Astrocyte (in vitro differentiated cells and primary cell): ENCODE measurements at regions not wholly inside any gene's neighbourhood (a gene's known extent, or its start where the extent isn't known, plus 50 kb on each side); places are given as distances from the start of the nearest gene placed in this dataset.

Experiments
- DNase-seq: peaks from one replicate; pipeline ENCODE4 v3.0.0-alpha.2; 2010; ENCODE audit warnings: low read depth
- FAIRE-seq: peaks from 2 replicates; lab custom pipeline; 2011; peaks lifted over from hg19 to GRCh38; lab: Jason Lieb, UNC
- H2AFZ ChIP-seq: 2 replicates; pipeline ENCODE4 v1.6.0; 2012; ENCODE audit warnings: low read depth, low read length, inconsistent platforms
- H3K27ac ChIP-seq: 2 replicates; pipeline ENCODE4 v1.5.1; 2011; ENCODE audit warnings: low read depth, low read length, inconsistent platforms
- H3K27me3 ChIP-seq: 2 replicates; pipeline ENCODE4 v1.6.0; 2011; ENCODE audit warnings: low read length, inconsistent platforms; ENCODE audit not compliant: insufficient read depth
- H3K36me3 ChIP-seq: 2 replicates; pipeline ENCODE4 v1.5.1; 2011; ENCODE audit warnings: low read length, inconsistent platforms; ENCODE audit not compliant: insufficient read depth
- H3K4me1 ChIP-seq: 2 replicates; pipeline ENCODE4 v1.5.1; 2011; ENCODE audit warnings: low read length, inconsistent platforms; ENCODE audit not compliant: insufficient read depth
- H3K4me2 ChIP-seq: 2 replicates; pipeline ENCODE4 v1.6.0; 2012; ENCODE audit warnings: low read length, inconsistent platforms
- H3K4me3 ChIP-seq: 2 replicates; pipeline ENCODE4 v1.5.1; 2011; ENCODE audit warnings: low read depth, mild to moderate bottlenecking, low read length, inconsistent platforms; ENCODE audit not compliant: insufficient read depth
- H3K79me2 ChIP-seq: 2 replicates; pipeline ENCODE4 v1.6.0; 2012; ENCODE audit warnings: mild to moderate bottlenecking, low read length, inconsistent platforms; ENCODE audit not compliant: insufficient read depth
- H3K9ac ChIP-seq: 2 replicates; pipeline ENCODE4 v1.6.0; 2012; ENCODE audit warnings: mild to moderate bottlenecking, low read length, inconsistent platforms
- H3K9me3 ChIP-seq: 2 replicates; pipeline ENCODE4 v1.5.1; 2012; ENCODE audit warnings: low read depth, mild to moderate bottlenecking, low read length, inconsistent platforms; ENCODE audit not compliant: insufficient read depth
- H4K20me1 ChIP-seq: 2 replicates; pipeline ENCODE4 v1.6.0; 2012; ENCODE audit warnings: low read length, inconsistent platforms; ENCODE audit not compliant: insufficient read depth
- H3K27ac Mint-ChIP-seq: one replicate; pipeline ENCODE4 v1.8.0; 2021; ENCODE audit warnings: mild to moderate bottlenecking, mixed read lengths; ENCODE audit not compliant: unreplicated experiment
- H3K27me3 Mint-ChIP-seq: one replicate; pipeline ENCODE4 v1.8.0; 2021; ENCODE audit warnings: low read depth, mixed read lengths; ENCODE audit not compliant: unreplicated experiment
- H3K36me3 Mint-ChIP-seq: one replicate; pipeline ENCODE4 v1.8.0; 2021; ENCODE audit warnings: low read depth, mixed read lengths; ENCODE audit not compliant: unreplicated experiment
- H3K4me1 Mint-ChIP-seq: one replicate; pipeline ENCODE4 v1.8.0; 2021; ENCODE audit warnings: low read depth, mixed read lengths; ENCODE audit not compliant: unreplicated experiment
- H3K4me3 Mint-ChIP-seq: one replicate; pipeline ENCODE4 v1.8.0; 2021; ENCODE audit warnings: mild to moderate bottlenecking, moderate library complexity, mixed read lengths; ENCODE audit not compliant: unreplicated experiment
- H3K9me3 Mint-ChIP-seq: one replicate; pipeline ENCODE4 v1.8.0; 2021; ENCODE audit warnings: mild to moderate bottlenecking, mixed read lengths; ENCODE audit not compliant: unreplicated experiment
- EZH2 ChIP-seq: IDR thresholded peaks from 2 replicates; pipeline ENCODE4 v1.6.1; 2012; ENCODE audit warnings: mild to moderate bottlenecking, low read length, inconsistent platforms; ENCODE audit not compliant: insufficient read depth
- TF ChIP-seq, protein P1 (sequence below): IDR thresholded peaks from 2 replicates; pipeline ENCODE4 v1.5.1; 2011; ENCODE audit warnings: low read depth, mild to moderate bottlenecking, inconsistent platforms, low read length, moderate library complexity; ENCODE audit not compliant: insufficient read depth

DNA sequence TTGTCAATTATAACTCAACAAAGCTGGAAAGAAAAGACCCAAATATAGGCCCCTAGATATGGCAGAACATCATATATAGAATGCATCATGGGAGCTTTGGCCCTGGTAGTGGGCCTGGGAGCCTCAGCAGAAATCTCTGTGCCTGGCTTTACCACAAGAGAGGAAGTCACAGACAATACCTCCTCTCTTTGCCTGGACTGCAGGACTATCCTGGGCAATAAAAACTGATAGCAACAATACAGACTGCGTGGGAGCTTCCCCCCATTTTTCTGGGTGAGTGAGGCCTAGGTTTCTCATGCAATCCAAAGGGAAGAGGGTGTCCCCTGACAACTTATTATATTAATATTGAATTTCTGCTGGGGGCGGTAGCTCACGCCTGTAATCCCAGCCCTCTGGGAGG, 64.0 kb upstream of the NFKB1 start:
- H3K9me3 Mint-ChIP-seq: no peaks in the 10 kb centered on the region
- Histone ChIP-seq H3K4me2 (no peak overlapping the region), H3K36me3 (no peaks in the 10 kb centered on the region), H4K20me1 (no peaks in the 10 kb centered on the region), H3K9me3 (no peaks in the 10 kb centered on the region), H3K9ac (no peak overlapping the region), H3K4me1 (peaks cover 20% of the 10 kb centered on the region), H3K4me3 (no peak overlapping the region), H3K27ac (no peak overlapping the region), H2AFZ (no peak overlapping the region), H3K79me2 (no peaks in the 10 kb centered on the region), H3K27me3 (no peaks in the 10 kb centered on the region)
- TF ChIP-seq, protein P1, sequence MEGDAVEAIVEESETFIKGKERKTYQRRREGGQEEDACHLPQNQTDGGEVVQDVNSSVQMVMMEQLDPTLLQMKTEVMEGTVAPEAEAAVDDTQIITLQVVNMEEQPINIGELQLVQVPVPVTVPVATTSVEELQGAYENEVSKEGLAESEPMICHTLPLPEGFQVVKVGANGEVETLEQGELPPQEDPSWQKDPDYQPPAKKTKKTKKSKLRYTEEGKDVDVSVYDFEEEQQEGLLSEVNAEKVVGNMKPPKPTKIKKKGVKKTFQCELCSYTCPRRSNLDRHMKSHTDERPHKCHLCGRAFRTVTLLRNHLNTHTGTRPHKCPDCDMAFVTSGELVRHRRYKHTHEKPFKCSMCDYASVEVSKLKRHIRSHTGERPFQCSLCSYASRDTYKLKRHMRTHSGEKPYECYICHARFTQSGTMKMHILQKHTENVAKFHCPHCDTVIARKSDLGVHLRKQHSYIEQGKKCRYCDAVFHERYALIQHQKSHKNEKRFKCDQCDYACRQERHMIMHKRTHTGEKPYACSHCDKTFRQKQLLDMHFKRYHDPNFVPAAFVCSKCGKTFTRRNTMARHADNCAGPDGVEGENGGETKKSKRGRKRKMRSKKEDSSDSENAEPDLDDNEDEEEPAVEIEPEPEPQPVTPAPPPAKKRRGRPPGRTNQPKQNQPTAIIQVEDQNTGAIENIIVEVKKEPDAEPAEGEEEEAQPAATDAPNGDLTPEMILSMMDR: no peak
- no peak for TF ChIP-seq EZH2
- peaks cover 1% of the 10 kb centered on the region for H3K36me3 Mint-ChIP-seq
- no peak overlapping the region for H3K27ac Mint-ChIP-seq
- H3K4me1 Mint-ChIP-seq: peaks cover 16% of the 10 kb centered on the region
- no peaks in the 10 kb centered on the region for H3K27me3 Mint-ChIP-seq
- no peak overlapping the region for H3K4me3 Mint-ChIP-seq
- FAIRE-seq: no peak
- no peak for DNase-seq

DNA sequence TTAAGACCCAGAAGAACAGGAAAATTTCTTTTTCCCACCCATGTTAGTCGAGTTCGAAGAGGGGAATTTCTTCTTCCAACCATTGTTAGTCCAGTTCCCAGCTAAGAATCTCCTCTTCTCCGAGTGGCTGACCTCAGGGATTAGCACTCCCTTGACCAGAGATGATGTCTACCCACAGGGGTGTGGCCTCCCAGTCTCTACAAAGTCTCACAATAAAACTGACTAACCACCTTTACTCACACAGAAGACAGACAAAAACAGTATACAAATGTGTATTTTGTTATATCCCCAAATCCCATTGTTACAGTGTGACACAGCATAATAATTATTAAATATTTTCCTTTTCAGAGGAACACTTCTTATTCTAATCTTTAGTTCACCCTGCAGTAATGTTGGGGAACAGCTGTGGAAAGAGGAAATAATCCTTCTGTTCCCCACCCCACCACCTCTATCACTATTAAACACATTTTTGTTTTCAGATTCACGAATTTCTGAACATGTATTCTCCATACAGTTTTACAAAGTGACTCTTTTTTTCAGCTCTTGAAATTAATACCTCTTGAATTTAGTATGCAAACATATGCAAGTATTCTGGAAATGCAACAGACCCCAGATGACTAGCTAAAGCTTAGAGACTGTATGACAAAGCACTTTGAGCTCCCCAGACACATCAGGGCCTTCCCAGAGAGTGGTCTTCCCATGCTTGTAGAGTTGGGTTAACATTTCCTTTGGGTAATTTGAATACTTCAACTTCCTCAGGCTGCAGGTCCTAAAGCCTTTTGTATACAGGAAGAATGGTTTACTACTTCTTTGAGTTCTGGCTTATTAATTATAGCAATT, 62.5 kb upstream of the NFKB1 start:
- Histone ChIP-seq H3K4me1 (peaks cover 20% of the 10 kb centered on the region), H3K36me3 (no peaks in the 10 kb centered on the region), H3K9me3 (no peaks in the 10 kb centered on the region), H3K27ac (peak overlapping the region; percentile 67), H3K79me2 (no peaks in the 10 kb centered on the region), H3K27me3 (no peaks in the 10 kb centered on the region), H3K9ac (peak overlapping the region; percentile 29), H3K4me2 (peak overlapping the region; percentile 24), H4K20me1 (no peaks in the 10 kb centered on the region), H2AFZ (no peak overlapping the region), H3K4me3 (no peak overlapping the region)
- DNase-seq (peak; percentile 29), FAIRE-seq (no peak)
- Mint-ChIP-seq H3K27me3 (no peaks in the 10 kb centered on the region), H3K9me3 (no peaks in the 10 kb centered on the region), H3K27ac (peak overlapping the region; percentile 98), H3K4me1 (peaks cover 16% of the 10 kb centered on the region), H3K4me3 (no peak overlapping the region), H3K36me3 (peaks cover 1% of the 10 kb centered on the region)
- no peak for TF ChIP-seq EZH2
- TF ChIP-seq, protein P1: no peak

DNA sequence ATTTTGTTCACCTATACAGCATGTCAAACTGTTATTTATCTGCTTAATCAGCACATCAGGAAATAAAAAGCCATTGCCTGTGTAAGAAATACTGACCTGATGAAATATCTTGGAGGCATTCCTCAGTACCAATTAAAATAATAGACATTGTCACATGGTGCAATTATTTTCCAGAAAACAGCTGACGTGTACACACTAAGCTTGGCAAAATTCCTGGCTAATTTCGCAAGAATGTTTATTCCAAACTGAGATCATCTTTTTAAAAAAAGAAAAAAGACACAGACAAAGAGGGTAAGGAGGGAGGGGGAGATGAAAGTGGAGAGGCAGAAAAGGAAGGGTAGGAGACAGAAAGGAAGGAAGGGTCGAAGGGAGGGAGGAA, 61.9 kb upstream of the NFKB1 start:
- peak overlapping the region; percentile 48 for H3K9ac ChIP-seq
- H3K27ac ChIP-seq: peak overlapping the region; percentile 68

More for the DNA sequence above, 61.9 kb upstream of the NFKB1 start:
- Histone ChIP-seq H3K79me2 (no peaks in the 10 kb centered on the region), H4K20me1 (no peaks in the 10 kb centered on the region), H3K27me3 (no peaks in the 10 kb centered on the region), H3K4me1 (peaks cover 20% of the 10 kb centered on the region), H3K9me3 (no peaks in the 10 kb centered on the region), H2AFZ (no peak overlapping the region), H3K4me3 (no peak overlapping the region), H3K4me2 (peak overlapping the region; percentile 37), H3K36me3 (no peaks in the 10 kb centered on the region)
- TF ChIP-seq, protein P1: no peak
- TF ChIP-seq EZH2: no peak
- peak; percentile 59 for FAIRE-seq
- Mint-ChIP-seq H3K27me3 (no peaks in the 10 kb centered on the region), H3K9me3 (no peaks in the 10 kb centered on the region), H3K36me3 (peaks cover 1% of the 10 kb centered on the region), H3K4me3 (no peak overlapping the region), H3K27ac (peak overlapping the region; percentile 98), H3K4me1 (peaks cover 16% of the 10 kb centered on the region)
- DNase-seq: peak; percentile 80
